Mammary epithelial cell (primary cell): ENCODE measurements at regions not wholly inside any gene's neighbourhood (a gene's known extent, or its start where the extent isn't known, plus 50 kb on each side); places are given as distances from the start of the nearest gene placed in this dataset.
"Not testable (repeated sequence)": the region's sequence is repeated elsewhere in the genome, so short reads cannot be mapped to it uniquely, and the experiment has no call there.

Experiments used
- CTCF ChIP-seq, 2 donors: IDR thresholded peaks in 1 of 2; conservative IDR thresholded peaks in 1 of 2; 2 replicates each; pipeline ENCODE4 v1.5.1; 2011 to 2012; ENCODE audit warnings: inconsistent platforms in 2 of 2, low read length in 2 of 2, mild to moderate bottlenecking in 2 of 2, control low read depth in 1 of 2, low read depth in 1 of 2; ENCODE audit not compliant: insufficient read depth in 1 of 2; ENCODE audit errors: extremely low read depth in 1 of 2
- EZH2 ChIP-seq: IDR thresholded peaks from 2 replicates; pipeline ENCODE4 v1.6.1; 2012; ENCODE audit warnings: low read length, inconsistent platforms, borderline replicate concordance

GRCh38 chr7:29646116-29646515 lies 82.5 kb downstream of the PRR15 start:
- not testable (repeated sequence) for TF ChIP-seq CTCF (conservative IDR thresholded peaks at IDR 0.05 in 1 of 2, IDR thresholded peaks at IDR 0.05 in 1 of 2; ENCODE audit: extremely low read depth in 1 of 2, insufficient read depth in 1 of 2, low read depth in 1 of 2, low read length in 2 of 2); EZH2
